ENCODE measurements at regions not wholly inside any gene's neighbourhood (a gene's known extent, or its start where the extent isn't known, plus 50 kb on each side); places are given as distances from the start of the nearest gene placed in this dataset.

- no peak for ATAC-seq (ENCODE audit: low FRiP score in 2 of 2)
- no peak for TF ChIP-seq CTCF (IDR thresholded peaks at IDR 0.05)
- no peak for TF ChIP-seq POLR2A (IDR thresholded peaks at IDR 0.05)
- no peak for TF ChIP-seq POLR2AphosphoS5 (IDR thresholded peaks at IDR 0.05)
- TF ChIP-seq EP300 (IDR thresholded peaks at IDR 0.05), result no peak
Observed at GRCh38 chr13:110789871-110790270, 76.4 kb downstream of the ING1 start.

GRCh38 chr13:110790371-110790770 lies 76.9 kb downstream of the ING1 start:
- no peak for TF ChIP-seq CTCF (IDR thresholded peaks at IDR 0.05)
- no peak for TF ChIP-seq POLR2A (IDR thresholded peaks at IDR 0.05)
- no peak for TF ChIP-seq EP300 (IDR thresholded peaks at IDR 0.05)
- TF ChIP-seq POLR2AphosphoS5 (IDR thresholded peaks at IDR 0.05), result no peak
- H3K4me1 ChIP-seq, result no peaks in the 10 kb centered on the region

More at GRCh38 chr13:110789871-110790270, 76.4 kb downstream of the ING1 start:
- Histone ChIP-seq H3K4me3 (no peak overlapping the region), H3K27ac (no peak overlapping the region), H3K9me3 (peaks cover 0 to 27% (median 7%) of the 10 kb centered on the region in 4 donors), H3K4me1 (no peaks in the 10 kb centered on the region), H3K27me3 (no peaks in the 10 kb centered on the region), H3K36me3 (no peaks in the 10 kb centered on the region)
- DNase-seq, result no peak
- WGBS, 2 donors, result 94 to 96% methylated on average over 2 of the region's 2 CpGs

GRCh38 chr13:110794209-110794608 lies 80.7 kb downstream of the ING1 start:
- peaks cover 0 to 2% (median 0%) of the 10 kb centered on the region in 4 donors for H3K4me1 ChIP-seq
- H3K4me3 ChIP-seq, result no peak overlapping the region
- H3K9me3 ChIP-seq, result peaks cover 0 to 27% (median 7%) of the 10 kb centered on the region in 4 donors
- H3K27me3 ChIP-seq, result no peaks in the 10 kb centered on the region
- WGBS, 2 donors, result 90% methylated on average over 7 of the region's 7 CpGs; no CpG with 5 or more reads in 1 of the 2 donors
- TF ChIP-seq CTCF (IDR thresholded peaks at IDR 0.05) (no peak), POLR2A (IDR thresholded peaks at IDR 0.05) (no peak), POLR2AphosphoS5 (IDR thresholded peaks at IDR 0.05) (no peak), EP300 (IDR thresholded peaks at IDR 0.05) (no peak)
- DNase-seq (peak in 1 of 2 donors; percentile 42), ATAC-seq (ENCODE audit: low FRiP score in 2 of 2) (no peak)
- no peak overlapping the region for H3K27ac ChIP-seq
- no peaks in the 10 kb centered on the region for H3K36me3 ChIP-seq

More at GRCh38 chr13:110790371-110790770, 76.9 kb downstream of the ING1 start:
- H3K9me3 ChIP-seq, result peaks cover 0 to 27% (median 7%) of the 10 kb centered on the region in 4 donors
- H3K27ac ChIP-seq, result no peak overlapping the region
- DNase-seq, result no peak
- 89 to 92% methylated on average over 3 of the region's 3 CpGs for WGBS, 2 donors
- H3K36me3 ChIP-seq, result no peaks in the 10 kb centered on the region
- no peak for ATAC-seq (ENCODE audit: low FRiP score in 2 of 2)
- H3K27me3 ChIP-seq, result no peaks in the 10 kb centered on the region
- no peak overlapping the region for H3K4me3 ChIP-seq

- TF ChIP-seq POLR2AphosphoS5 (IDR thresholded peaks at IDR 0.05), result no peak
- no peak for TF ChIP-seq EP300 (IDR thresholded peaks at IDR 0.05)
- TF ChIP-seq POLR2A (IDR thresholded peaks at IDR 0.05), result no peak
- no peak for TF ChIP-seq CTCF (IDR thresholded peaks at IDR 0.05)
- Histone ChIP-seq H3K36me3 (no peaks in the 10 kb centered on the region), H3K4me1 (peaks cover 0 to 4% (median 0%) of the 10 kb centered on the region in 4 donors), H3K27me3 (no peaks in the 10 kb centered on the region), H3K27ac (no peak overlapping the region), H3K4me3 (no peak overlapping the region), H3K9me3 (peaks cover 0 to 10% (median 4%) of the 10 kb centered on the region in 4 donors)
- ATAC-seq (ENCODE audit: low FRiP score in 2 of 2), result no peak
- 60 to 66% methylated on average over 9 of the region's 9 CpGs for WGBS, 2 donors
- no peak for DNase-seq
Observed at GRCh38 chr13:110797230-110797877, 83.9 kb downstream of the ING1 start.

Measured in upper lobe of left lung (tissue), 6 donors.